ENCODE measurements at regions not wholly inside any gene's neighbourhood (a gene's known extent, or its start where the extent isn't known, plus 50 kb on each side); places are given as distances from the start of the nearest gene placed in this dataset.
"Not testable (repeated sequence)": the region's sequence is repeated elsewhere in the genome, so short reads cannot be mapped to it uniquely, and the experiment has no call there.

DNA sequence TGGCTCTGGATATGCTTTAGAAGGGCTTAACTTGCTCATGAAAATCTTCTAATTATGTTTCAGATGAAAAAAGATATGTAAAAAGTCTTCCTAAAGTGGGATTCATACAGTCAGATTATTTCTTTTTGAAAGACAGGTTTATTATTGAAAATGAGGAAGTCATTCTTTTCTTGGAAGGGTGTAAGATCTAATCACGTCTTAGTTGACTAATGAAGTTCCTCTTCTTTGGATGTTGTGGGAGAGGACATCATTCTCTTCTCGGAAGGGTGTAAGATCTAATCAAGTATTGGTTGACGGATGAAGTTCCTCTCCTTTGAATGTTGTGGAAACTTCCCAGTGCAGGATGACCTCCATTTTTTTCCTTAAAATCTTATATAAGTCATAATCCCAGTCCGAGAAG, 74.9 kb downstream of the ALG10 start:
- DNase-seq: no peak

DNA sequence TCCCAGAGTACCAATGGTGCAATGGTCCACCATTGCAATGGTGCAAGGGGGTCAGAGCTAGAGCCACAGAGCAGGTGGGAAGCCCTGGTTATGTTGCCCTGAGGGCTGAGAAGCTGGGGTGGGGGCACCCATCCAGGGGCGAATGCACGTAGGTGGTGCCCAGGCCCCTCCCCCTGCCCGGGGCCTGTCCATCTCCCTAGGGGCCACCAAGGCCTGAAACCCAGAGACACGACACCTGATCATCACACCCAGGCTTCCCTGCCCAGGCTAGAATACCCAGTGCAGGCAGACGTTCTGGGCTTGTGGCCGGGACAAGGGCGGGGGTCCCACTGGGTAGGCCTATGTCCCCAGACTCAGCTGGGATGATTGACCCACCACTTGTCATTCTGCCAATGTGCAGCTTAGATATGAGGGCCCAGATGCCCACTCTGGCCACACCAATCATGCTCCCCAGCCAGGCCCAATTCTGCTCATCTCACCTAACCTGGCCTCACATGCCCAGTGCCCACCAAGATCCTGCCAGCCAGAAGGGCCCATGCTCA, 83.2 kb downstream of the ALG10 start:
- no peak for DNase-seq

DNA sequence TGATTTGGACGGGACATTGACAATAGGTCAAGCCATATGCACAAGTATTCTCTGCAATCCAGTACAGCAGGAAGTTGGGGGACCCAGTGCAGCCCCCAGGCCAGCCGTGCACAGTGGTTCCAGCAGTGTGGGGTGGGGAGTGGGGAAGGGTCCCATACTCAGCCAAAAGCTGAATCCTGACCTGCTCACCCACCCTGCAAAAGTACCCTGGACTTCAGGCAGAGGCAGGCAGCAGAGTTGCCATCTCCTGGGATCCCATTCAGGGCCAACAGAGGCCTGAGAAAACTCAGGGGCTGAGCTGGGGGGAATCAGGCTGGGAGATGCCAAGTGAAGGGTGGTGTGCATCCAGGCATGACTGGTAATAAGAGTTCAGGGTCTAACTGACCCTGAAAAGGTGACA, 83.9 kb downstream of the ALG10 start:
- no peak for DNase-seq

DNA sequence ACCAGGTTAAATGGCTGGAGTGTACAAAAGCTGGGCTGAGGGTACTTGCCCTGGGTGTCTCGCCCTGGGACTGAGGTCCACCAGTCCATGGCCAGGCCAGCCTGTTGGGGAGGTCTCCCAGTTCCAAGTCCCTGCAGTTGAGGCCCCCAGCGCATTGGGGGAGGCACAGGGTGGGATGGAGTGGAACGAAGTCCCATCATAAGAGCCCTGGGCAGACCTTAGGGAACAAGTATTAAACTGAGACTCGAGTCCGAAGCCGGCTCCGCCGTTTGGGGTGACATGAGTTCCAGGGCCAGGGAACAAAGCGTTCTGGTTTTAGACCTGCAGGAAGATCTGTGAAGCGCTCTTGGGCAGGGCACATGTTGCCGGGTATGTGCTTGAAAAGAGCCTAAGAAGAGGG, 84.7 kb downstream of the ALG10 start:
- DNase-seq: no peak

DNA sequence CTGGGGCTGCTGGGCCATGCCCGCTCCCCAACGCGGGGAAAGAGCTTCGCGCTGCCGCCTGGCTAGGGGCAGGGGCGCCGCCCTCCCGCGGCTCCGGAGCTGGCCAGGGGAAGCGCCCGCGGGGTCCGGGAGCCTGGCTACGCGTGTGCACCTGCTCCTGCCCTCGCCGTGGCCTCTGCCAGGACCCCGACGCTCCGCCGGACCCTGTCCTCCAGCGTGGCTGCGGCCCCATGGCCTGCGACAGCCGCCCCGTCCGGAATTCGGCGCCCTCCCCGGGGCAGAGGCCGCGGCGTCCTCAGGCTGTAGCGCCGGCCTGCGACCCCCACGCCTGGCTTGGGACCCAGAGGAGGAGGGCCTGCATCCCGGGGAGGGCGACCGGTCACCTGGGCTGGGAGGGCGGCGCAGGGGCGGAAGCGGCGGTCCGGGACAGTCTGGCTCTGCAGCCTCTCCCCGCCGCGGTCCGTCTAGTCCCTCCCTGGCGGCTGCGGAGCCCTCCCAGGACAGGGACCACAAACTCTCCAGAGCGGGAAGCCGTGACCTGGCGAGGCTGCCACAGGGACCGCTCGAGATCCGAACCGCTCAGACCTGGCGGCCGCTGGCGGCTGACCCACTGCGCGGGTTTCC, 85.6 kb downstream of the ALG10 start:
- DNase-seq: no peak

DNA sequence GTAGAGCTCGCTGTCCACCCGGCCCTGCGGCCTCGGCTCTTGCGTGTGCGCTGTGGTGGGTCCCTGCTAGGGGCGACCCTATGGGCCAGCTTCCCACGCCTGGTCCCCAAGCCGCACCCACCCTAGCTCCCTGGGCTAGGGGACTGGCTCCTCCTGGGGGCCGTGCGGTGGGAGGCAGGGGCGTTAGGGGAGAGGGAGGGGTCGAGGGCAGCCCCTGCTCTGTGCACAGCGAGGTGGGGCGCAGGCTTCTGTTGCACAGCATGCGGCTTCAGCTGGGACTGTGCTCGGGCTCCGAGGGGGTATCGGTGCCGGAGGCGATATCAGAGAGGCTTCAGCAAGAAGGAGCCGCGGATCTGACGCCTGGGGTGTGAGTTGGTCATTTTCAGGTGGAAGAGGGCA, 86.1 kb downstream of the ALG10 start:
- DNase-seq: no peak

DNA sequence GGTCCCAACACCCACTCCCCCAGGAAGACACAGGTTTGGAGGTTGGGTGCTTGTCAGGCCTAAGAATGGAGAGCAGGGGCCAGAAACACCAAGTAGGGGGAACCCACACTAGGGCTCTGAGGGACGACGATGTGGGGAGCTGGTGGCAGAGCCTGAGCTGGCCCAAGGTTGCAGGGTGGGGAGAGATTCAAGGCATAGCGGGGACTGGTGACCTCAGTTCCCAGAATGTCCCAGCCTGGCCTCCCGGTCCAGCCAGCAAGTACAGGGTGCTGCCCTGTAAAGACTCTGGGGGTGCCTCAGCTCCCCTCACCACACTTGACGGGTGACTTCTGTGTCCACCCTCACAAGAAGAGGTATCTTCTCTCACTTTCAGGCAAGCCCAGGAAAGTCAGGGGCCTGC, 86.7 kb downstream of the ALG10 start:
- DNase-seq: no peak

DNA sequence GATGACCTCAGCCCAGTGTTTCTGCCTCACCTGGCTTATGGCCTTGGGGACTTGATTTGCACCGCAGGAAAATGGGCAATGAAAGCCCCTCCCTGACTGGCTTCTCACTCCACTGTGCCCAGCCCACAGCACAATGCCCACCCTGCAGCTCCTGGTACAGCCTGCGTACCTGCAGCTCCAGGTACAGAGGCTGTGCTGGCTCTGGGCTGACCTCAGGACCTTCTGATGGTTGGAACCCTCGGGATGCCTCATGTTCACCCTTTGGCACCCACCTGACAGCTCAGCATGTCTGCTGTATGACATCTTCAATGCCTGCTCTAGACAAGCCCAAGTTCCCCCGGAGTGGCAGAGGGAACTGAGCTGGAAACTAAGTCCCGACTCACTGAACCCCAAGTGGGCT, 87.1 kb downstream of the ALG10 start:
- DNase-seq: no peak

DNA sequence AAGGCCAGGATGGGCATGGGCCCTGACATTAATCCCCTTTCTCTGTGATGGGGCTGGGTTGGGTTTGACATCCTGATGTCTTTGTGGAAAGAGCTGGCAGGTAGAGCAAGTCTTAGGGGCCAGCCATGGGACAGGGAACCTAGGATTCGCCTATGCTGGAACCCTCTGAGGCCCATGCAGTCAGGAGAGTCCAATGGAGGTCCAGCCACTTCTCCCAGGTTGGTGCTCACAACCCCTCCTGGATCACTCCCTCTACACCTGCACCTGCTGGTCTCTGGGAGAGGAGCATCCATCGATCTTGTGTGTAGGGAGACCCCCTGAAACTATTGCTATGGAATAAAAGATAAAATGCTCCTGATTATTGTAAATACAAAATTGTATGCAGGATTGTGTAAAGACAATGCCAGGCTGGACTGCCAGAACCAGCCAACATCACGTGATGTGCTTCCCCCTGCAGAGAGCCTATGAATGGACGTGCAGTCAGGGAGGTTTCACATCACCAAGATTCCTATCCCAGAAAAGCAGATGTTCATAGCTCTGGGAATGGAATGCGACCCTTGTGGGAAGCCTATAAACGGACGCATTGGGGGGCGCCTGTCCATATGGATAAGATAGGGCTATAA, 87.7 kb downstream of the ALG10 start:
- not testable (repeated sequence) for DNase-seq

DNA sequence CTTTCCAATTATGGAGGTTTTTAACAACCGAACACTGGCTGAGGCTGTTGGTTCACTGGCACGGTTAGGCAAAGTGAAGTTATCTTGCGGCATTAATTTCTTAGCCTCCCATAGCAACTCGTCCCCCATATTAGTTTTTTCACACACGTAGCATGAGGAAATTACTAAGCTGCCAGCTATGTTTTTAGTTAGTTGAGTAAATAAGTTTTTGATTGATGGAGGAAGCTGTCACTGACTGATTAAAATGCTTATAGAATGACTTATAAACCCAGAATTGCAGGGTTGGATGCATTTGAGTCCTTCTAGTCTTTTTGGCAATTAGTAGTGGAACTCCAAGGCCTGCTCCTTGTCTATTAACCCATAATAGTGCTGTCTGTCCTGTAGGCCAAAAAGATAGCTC, 97.1 kb downstream of the ALG10 start:
- DNase-seq: no peak

DNA sequence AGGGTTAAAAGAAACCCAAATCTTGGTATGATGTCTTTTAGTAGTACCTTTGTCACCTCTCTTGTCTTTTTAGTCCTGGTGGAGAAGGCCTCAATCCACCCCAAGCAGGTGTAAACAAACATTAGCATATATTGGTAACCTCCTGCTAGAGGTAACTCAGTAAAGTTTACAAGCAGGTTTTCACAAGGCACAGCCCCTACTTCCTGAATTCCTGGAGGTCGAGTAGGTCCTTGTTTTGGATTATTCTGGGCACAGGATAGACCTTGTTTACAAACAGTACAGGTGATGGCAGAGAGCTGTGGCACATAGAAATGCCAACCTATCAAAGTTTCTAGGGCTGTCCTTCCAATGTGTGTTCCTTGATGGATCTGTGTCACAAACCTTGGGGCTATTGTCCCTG, 99.1 kb downstream of the ALG10 start:
- no peak for DNase-seq

DNA sequence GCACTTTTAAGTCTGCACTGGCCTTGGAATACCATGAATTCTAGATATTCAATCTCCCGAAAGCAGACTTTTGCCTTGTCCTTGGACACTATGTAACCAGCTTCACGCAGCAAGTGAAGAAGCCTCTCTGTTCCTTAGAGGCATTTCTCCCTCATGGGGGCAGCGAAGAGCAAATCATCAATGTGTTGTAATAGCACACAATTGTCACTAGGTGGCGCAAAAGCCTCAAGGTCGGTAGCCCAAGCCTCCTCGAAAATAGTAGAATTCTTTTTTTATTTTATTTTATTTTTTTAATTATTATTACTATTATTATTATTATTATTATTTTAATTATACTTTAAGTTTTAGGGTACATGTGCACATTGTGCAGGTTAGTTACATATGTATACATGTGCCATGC, 100.8 kb downstream of the ALG10 start:
- peak; percentile 17 for DNase-seq

DNA sequence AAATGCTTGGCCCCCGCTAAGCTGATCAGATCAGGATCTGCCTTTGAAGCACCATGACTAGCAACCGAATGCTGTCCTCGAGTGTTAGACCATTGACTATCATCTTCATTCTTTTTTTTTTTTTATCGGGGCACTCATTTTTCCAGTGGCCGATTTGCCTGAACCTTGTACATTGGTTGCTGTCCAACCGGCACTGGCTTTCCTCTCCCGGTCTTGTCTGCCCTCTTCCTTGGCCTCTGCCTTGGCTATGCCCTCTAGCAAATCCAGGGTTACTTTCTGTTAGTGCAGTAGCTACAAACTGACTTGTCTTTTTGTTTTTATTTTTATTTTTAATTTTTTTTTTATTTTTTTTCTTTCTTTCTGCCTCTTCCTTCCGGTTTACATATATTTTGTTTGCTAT, 102.3 kb downstream of the ALG10 start:
- DNase-seq: no peak

DNA sequence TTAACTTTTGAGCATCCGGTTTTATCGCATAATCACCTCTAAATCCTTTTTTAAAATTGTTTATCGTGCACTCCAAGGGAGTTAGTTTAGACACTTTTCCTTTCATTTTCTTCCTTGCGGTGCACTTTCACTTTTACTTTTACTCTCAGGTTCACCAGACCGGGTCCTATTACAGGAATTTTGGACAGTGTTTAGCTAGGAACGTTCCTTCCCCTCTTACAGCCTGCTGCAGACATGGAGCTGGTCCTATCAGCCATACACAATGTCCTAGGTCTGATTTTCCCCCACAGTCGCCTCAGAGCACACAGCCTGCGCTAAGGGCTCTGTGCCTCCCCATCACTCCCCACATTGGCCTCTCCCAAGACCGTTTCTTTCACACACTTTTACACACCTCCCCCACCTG, 103.9 kb downstream of the ALG10 start:
- DNase-seq: no peak

DNA sequence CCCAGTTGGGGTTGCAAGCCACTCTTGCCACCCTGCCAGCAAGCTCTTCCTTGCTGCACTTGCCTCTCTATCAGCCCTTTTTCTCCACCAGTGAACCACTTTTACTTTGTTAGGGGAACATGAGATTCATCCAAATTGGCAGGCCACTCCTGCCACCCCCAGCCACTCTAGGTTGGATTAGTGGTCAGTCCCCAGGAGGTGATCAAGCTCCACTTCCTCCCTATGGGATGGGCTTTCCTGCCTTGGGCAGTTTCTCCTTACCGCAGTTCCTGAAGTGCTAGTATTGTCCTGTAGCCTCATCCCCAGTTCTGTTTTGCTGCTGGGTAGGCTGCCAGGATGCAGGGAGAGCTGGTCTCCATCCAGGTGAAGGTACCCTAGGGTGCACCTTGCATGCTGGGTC, 104.5 kb downstream of the ALG10 start:
- no peak for DNase-seq

DNA sequence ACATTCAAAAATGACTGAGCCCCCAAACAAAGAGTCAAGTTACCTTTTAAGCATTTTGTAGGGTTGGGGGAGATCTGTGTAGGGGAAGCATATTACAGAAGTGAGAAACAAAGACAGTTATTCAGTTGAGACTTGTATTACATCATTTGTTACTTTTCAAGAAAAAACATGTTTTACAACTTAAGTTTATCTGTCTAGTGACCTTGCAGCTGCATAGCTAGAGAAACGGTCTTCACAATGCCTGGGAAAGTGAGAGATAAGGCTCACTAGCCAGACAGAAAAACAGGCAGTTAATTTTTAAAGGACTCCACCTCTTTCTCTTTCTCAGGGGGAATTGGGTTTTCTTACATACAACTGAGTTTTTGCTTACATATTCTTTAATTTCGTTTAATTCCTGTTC, 105.1 kb downstream of the ALG10 start:
- not testable (repeated sequence) for DNase-seq

DNA sequence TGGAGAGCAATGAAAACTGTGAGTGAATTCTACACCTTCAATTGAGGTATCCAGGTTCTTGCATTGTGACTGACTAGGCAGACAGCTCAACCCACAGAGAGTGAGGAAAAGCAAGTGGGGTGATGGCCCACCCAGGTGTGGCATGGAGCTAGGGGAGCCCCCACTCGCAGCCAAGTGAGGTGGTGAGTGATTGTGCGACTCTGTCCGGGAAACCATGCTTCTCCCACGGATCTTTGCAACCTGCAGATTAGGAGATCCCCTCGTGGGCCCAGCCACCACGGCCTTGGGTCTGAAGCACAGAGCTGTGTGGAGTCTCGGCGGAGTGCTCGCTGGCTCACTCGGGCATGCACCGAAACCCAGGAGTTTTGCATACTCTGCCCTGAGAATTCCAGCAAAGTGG, 120.1 kb downstream of the ALG10 start:
- DNase-seq: no peak

DNA sequence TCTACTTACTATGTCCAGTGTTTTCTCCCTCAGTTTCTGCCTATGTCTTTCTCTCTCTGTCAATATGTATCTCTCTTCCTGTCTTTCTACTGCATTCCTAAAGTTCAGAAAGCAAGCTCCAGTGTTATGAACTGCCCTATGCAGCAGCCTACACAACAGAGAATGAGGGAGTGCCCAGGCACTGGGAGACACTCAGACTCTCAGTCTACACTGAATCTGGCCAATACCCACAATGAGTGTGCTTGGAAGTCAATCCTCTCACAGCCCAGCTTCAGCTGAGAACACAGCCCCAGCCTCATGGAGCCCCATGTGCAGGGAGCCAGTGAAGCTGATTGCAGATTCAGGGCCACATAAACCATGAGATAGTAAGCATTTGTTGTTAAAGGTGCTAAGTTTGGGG, 128.7 kb downstream of the ALG10 start:
- no peak for DNase-seq

DNA sequence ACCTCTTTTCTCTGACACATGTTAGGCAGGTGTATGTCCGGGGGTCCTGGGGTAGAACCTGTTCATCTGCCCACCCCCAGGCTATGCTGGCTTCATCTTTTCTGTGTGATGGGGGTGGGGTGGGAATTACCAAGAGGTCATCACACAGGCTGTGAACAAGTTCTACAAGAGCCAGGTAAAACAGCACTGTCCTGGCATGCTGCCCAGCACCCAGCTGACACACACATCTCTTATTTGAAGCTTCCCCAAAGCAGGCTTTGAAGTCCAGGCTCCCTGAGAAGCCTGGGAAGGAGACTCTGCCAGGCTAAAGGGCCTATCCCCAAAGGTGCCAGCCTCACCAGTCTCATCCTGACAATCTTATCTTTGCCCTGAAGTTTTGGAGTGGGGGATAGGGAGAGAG, 141.1 kb downstream of the ALG10 start:
- DNase-seq: no peak

DNA sequence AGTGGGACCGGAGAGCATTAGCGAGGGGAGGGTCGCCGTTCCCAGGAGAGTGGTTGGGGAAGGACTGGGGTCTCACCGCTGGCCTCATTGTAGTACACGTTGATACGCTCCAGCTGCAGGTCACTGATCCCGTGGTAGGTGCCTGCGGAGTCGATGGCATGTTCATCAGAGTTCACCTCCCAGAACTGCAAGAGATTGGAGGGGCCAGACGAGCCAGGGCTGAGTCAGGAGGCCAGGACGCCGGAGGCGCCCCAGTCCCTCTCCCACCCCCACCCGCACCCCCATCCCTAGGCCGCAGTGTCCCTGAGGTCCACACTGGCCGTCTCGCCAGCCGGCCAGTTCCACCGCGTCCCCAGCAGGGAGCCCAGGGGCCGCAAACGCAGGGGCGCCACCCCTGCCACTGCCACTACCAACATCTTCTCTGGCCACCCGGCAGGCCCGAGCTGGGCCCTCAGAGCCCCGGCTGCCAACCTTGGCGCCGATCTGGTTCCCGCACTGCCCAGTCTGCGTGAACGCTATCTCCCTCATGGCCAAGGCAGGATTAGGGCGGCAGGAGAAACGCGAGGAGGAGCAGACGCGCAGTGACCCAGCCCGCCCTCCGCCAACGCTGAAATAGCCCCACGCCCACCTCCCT, 144.2 kb downstream of the ALG10 start:
- DNase-seq: no peak

DNA sequence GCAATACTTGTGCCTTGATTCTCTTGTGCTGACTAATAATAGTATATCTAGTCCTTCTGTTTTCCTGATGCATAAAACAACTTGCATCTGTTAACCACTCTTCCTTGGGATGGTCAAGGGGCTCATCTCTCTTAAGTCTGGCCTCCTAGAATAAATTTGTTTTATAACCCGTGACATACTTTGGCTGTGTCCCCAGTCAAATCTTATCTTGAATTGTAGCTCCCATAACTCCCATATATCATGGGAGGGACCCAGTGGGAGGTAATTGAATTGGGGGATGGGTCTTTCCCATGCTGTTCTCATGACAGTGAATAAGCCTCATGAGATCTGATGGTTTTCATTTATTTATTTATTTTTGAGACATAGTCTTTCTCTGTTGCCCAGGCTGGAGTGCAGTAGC, 146.2 kb downstream of the ALG10 start:
- DNase-seq: not testable (repeated sequence)

DNA sequence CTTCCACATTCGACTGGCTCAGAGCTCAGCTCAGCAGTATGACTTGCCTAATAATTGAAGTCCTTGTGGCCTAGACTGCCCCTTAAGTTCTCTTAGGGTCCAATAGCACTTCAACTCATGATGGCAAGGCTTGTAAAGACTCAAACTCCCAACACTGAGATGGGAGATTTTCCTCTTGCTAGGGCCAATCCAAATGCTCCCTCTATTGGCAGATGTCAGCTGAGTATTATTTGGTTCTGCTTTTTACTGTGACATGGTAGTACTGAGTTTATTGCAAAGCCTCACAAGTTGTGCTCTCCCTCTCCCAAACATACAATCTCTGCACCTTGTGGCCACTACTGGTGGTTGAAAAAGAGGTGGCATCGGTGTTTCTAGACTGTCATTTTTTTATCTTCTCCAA, 164.2 kb downstream of the ALG10 start:
- no peak for DNase-seq

DNA sequence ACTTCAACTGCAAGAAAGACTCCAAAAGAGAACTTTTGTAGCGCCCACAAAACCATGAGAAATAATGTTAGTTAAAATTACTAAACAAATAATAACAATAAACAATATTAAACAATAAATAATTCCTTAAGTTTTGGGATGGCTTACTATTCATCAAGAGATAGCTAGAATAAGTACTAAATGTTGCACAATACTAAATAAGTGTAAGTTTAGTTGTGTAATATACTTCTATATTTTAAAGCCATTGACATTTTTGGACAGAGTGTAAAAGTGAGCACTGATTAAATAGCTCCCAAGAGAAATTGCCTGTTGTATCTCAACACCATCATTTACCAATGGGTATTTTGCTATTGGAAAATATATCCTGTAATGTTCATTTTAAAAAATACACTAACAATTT, 166.7 kb downstream of the ALG10 start:
- no peak for DNase-seq

DNA sequence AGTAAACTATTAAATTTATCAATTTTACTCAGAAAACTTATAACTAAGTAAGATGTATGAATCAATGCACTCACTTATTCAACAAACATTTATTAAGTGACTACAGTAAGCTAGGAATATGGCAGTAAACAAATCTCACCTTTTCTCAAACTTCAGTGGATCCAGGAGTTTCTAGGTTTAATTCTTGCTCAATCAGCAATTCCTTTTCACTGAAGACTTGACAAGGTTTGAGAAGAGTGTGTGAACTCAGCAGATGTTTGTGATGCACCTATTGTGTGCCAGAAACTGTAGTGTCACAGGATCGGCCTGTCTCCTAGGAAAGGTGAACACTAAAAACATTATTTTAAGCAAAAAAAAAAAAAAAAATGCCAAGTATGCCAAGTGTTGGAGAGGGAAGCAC, 167.8 kb downstream of the ALG10 start:
- DNase-seq: no peak

DNA sequence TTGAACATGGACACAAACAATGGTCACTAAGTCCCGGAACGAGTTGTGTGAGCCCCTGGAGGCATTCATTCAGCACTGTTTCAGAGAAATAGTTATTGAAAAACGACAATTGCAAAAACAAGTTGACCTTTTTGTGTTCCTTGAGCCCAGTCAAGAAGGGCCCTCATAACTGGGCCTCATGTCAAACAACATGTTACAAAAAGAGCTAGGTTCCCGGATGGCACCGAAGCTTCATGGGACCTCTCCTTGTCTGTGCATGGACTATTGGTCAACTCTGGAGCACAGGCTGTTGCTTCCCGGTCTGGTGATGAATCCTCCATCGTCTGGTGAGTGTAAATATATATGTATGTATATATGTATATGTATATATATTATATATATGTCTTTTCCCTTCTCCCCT, 176.6 kb downstream of the ALG10 start:
- DNase-seq: no peak
